Limb (tissue), 2 donors: ENCODE measurements at regions not wholly inside any gene's neighbourhood (a gene's known extent, or its start where the extent isn't known, plus 50 kb on each side); places are given as distances from the start of the nearest gene placed in this dataset.
"Not testable (repeated sequence)": the region's sequence is repeated elsewhere in the genome, so short reads cannot be mapped to it uniquely, and the experiment has no call there.

ENCODE experiments used
- DNase-seq, 2 donors: peaks; one replicate each; pipeline ENCODE4 v3.0.0-alpha.2; 2016; ENCODE audit errors: extremely low spot score in 2 of 2

DNA sequence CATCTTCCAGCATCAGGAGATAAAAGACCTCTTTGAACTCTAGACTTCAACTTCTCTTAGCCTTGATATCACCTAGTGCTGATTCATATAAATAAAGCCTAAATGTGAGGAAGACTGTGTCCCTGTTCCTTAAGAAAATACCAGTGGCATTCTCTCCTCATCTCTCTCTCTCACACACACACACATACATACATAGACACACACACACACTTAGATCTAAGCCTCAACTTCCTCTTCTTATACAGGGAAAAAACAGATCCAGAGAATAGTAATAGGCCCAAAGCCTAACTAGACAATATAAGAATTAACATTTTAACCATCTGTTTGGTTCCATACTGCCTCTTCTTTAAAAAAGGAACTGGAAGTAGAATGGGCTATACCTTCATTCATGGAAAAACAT is 195.3 kb upstream of the NR4A3 start:
- DNase-seq, result no peak

- no peak for DNase-seq
These were observed 193.4 kb upstream of the NR4A3 start for GRCh38 chr9:99628285-99628684.

GRCh38 chr9:99628849-99629620 is 192.7 kb upstream of the NR4A3 start:
- DNase-seq, result no peak

GRCh38 chr9:99632349-99633038 is 189.2 kb upstream of the NR4A3 start:
- DNase-seq, result no peak

- DNase-seq, result no peak
These were observed 188.4 kb upstream of the NR4A3 start for GRCh38 chr9:99633265-99633664.

GRCh38 chr9:99634186-99634585 is 187.5 kb upstream of the NR4A3 start:
- DNase-seq, result peak in 1 of 2 donors; percentile 11

GRCh38 chr9:99635032-99635431 is 186.7 kb upstream of the NR4A3 start:
- DNase-seq, result no peak

DNA sequence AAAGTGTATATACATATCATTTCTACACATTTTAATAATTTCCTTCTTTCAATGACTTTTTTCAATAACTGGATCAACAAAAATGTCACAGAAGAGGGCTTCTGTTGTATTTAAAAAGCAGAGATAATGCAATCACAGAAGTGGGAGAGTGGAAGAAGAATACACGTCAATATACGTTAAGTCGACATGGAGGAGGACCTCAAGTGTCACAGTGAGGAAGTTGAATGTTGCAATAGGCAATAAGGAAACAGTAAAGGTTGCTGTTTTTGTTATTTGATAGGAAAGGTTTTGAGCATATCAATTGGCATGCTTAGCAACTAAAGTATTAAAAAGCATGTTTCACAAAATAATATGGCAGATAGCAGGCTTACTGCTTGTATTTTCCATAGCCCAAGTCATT is 184.0 kb upstream of the NR4A3 start:
- DNase-seq, result no peak

DNA sequence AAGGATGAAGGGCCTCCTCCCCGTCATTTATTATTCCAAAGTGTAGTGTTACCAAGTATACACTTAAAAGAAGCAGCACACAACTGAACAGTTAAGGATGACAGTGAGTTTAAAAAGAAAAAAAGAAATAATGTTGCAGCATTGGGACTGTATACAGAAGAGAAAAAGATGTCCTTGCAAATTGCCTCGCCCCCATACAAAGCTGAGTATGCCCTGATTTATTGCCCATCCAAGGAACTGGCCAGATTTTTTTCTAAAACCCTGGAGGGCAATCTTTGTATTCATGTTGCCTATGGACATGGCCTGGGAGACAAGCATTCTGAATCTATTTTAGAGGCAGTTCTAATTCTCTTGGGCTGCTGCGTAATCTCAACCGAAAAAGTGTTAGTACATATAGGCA is 182.7 kb upstream of the NR4A3 start:
- no peak for DNase-seq

DNA sequence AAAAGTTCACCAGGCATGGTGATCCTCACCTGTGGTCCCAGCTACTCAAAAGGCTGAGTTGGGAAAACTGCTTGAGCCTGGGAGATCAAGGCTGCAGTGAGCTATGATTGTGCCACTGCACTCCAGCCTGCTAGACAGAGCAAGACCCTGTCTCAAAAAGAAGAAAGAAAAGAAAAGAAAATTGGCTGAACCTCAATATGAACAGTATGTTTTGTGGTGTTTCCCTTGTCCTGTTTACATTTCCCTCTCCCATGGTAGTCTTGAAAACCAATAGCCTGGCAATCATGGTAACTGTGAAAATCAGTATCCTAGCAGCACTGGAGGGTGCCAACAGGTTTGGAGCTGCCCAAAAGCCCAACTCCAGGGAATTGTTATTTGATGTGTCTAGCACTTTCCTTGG is 174.1 kb upstream of the NR4A3 start:
- DNase-seq, result no peak

DNA sequence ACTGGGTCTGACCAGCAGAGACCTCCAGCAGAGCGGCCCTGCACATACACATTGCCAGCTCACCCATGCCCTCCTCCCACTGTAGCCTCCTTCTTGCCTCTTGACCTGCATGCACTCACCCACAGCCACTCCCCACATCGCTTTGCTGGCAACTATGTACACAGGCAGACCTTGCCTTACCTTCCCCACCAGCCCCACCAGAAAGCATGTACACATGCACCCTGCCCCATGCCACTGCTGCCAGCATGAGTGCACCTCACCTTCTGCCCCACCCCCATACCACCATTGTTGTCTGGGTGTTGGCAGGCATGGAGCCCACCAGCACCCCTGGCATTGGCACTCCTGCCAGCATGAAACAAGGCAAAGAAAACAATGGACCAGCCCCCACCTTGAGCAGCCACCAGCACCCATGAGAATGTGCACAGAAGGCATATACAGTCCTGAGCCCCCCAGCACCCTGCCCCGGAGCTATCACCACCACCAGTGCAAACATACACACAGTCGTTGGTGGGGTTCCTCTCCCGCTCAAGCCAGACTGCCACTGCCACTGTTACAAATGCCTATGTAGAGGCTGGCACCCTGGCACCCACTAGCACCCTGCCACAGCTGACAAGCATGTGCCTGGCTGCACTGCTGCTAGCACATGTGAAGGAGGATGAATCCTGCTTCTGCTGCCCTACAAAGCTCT is 171.4 kb upstream of the NR4A3 start:
- no peak for DNase-seq

DNA sequence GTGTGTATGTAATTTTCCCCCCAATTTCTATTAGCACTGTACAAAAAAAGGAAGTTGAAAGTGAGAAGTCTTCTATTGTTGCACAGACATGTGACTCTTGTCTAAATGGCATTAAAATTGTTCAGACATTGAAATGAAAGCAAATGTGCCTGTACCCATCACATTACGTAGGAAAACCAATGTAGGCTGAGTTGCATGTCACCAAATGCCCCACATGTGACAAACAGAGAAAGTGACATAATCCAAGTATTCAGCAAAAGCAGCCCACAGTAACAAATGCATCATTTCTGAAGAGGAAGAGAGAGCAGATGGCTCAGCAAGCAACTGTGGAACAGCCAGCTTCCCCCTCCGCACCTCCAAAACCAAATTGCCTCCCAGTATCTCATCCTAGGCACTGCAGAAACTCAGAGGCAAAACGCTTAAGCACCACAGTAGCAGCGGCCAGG is 161.5 kb upstream of the NR4A3 start:
- DNase-seq, result no peak

GRCh38 chr9:99663297-99663696 is 158.4 kb upstream of the NR4A3 start:
- no peak for DNase-seq

DNA sequence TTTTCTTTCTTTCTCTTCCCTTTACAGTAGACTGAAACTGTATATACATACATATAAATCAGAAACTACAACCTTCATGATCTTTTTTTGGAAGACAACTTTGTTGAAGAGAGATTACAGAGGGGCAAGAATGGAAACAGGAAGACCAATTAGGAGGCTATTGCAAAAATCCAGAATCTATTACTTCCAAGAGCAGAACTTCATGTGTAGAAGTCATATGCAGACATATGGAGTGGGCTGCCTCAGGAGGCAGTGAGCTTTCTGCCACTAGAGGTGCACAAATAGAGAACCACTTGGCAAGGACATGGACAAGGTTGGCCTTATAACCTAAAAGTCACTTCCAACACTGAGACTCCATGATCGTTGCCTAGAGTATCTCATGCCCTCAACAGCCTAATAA is 157.8 kb upstream of the NR4A3 start:
- DNase-seq, result no peak

- DNase-seq, result no peak
These were observed 155.1 kb upstream of the NR4A3 start for GRCh38 chr9:99666571-99666970.

- DNase-seq, result not testable (repeated sequence)
These were observed 150.8 kb upstream of the NR4A3 start for GRCh38 chr9:99670886-99671285.

GRCh38 chr9:99677281-99677680 is 144.4 kb upstream of the NR4A3 start:
- DNase-seq, result no peak

- no peak for DNase-seq
These were observed 143.1 kb upstream of the NR4A3 start for GRCh38 chr9:99678566-99678965.

- DNase-seq, result no peak
These were observed 141.5 kb upstream of the NR4A3 start for GRCh38 chr9:99680191-99680590.

- DNase-seq, result no peak
These were observed 140.6 kb upstream of the NR4A3 start for GRCh38 chr9:99681113-99681512.

DNA sequence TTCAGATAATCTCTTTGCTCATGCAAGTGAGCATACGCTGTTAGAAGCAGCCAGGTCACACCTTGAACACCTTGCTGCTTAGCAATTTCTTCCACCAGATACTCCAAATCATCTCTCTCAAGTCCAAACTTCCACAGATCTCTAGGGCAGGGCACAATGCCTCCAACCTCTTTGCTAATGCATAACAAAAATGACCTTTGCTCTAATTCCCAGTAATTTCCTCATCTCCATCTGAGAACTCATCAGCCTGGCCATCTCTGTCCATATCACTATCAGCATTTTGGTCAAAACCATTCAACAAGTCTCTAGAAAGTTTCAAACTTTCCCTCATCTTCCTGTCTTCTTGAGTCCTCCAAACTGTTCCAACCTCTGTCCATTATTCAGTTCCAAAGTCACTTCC is 139.3 kb upstream of the NR4A3 start:
- DNase-seq, result no peak

GRCh38 chr9:99682870-99683269 is 138.8 kb upstream of the NR4A3 start:
- no peak for DNase-seq

- no peak for DNase-seq
These were observed 131.1 kb upstream of the NR4A3 start for GRCh38 chr9:99690573-99690972.
